NAMALWA (cell line): ENCODE measurements at regions not wholly inside any gene's neighbourhood (a gene's known extent, or its start where the extent isn't known, plus 50 kb on each side); places are given as distances from the start of the nearest gene placed in this dataset.

ENCODE experiments used
- DNase-seq: peaks from one replicate; pipeline ENCODE4 v3.0.0-alpha.2; 2015; ENCODE audit warnings: low spot score

DNA sequence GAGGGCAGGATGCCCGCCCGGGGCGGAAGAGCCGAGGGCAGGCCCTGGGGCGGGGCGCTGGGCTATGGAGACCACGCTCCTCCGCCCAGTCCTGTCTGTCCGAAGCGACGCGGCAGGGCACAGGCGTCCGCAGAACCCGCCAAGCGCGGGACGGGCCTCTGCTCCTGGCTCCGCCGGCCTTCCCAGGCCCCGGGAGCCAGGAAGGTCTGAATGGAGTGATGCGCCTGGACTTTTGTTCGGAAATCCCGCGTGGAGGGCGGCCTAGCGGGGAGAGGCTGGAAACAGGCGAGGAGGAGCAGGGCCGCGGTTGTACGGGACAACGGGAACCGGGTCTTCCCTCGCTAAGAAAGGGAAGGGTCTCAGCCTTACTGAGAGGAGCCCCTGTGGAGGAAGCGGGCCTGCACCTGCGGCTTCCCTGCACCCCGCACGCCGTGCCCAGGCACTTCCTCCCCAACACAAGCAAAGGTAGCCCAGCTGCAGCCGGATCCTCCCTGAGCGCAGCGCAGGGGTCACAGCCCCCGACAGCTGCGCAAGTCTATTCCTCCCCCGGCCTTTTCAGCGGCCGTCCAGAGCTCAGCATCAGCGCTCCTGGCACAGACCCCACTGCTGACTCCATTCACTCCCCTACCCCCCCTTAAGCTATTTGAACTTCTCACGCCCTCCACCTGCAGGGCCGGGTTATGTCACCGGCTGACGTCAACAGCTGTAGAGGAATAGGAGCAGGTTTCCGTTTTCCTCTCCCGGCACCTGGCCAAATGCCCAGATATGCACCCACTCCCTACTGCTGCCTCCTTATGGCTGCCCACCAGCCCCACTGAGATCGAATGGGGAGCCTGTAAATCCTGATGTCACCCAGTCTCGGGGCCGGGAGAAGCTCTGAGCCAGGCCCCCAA is 143.2 kb upstream of the RET start:
- no peak for DNase-seq

DNA sequence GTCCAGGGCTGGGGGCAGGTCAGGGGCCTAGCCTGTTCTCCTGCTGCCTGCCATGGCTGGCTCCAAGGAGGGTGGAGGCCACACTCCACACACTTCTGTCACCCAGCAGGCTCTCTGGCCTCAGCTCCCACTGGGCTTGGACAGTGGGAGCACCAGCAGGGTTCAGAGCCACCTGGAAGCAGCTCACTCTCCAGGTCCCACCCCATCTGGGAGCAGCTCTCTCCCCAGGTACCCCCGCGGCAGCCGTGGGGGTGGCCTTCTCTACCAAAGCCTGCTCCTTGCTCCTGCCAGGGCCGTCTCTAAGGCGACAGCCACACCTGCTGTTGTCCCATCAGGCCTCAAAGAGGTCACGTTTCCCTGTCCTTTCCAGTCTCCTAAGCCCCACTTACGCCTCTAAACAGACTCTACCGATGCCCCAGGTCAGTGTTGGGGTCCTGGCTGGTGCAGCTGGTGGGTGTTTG is 142.5 kb upstream of the RET start:
- DNase-seq = no peak

DNA sequence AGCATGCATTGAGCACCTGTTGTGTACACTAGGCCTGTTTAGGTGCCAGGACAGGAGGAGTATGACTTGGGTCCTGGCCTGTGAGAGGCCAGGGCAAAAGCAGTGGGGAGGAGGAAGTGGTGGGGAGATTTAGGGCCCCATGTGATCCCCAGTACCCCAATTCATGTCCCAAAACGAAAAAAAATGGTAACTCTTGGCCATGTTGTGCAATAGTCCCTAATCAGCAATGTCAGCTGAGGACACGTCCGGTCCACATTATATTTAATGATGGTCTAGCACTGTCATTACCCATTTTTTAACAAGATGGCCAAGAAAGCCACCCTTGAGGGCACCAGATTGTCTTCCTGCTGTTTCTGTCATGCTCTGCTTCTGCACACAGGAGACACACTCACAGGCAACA is 142.0 kb upstream of the RET start:
- no peak for DNase-seq

DNA sequence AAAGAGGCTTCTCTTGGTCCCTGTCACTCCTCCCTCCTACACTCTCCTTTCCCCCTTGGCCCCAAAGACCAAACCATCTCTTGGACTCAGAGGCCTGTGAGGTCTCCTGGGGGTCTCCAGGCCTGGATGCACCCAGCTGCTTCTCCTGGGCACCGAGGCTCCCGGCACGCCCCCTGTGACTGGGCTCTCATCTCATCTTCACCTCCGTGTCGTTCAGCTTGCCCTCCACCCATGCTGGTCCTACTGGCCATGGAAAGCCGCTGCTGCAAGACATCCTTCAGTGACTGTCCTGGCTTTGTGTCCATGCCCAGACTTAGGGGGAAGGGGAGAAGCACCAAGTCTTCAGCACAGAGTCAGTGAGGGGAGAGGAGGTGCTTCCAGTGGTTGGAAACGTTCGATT is 141.4 kb upstream of the RET start:
- DNase-seq = no peak

DNA sequence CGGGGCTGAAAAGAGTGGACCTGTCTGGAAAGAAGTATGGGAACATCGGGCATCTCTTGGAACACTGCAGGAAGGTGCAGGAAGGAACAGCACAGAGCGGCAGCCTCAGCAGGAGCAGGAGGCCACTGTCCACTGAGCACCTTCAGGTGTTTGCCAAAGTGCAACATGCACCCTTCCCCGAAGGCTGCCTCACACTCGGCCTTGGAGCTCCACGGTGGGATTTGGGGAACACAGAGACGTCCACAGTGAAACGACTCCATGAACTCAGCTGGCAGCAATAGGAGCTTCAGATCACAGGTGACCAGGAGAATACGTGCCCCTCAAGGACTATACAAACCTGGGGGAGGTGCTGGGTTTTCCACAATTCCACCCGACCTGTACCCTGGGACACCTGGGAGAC is 140.3 kb upstream of the RET start:
- DNase-seq = no peak

DNA sequence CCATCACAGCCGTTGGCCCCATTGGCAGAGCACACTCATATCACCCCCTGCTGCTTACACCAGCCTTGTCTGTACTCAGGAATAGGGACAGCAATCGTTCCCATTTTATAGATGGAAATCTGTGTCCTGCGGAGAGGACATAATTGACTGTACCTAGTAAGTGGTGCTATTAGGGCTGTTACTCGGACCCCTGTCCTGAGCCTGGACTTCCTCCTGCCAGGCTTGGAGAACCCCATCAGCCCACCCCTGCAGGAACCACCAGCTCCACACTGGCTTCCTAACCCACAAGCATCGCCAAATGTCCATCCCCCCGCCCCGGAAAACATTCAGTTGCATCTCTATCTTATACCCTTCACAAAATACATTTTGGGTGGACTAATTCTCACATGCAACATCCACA is 139.8 kb upstream of the RET start:
- no peak for DNase-seq

DNA sequence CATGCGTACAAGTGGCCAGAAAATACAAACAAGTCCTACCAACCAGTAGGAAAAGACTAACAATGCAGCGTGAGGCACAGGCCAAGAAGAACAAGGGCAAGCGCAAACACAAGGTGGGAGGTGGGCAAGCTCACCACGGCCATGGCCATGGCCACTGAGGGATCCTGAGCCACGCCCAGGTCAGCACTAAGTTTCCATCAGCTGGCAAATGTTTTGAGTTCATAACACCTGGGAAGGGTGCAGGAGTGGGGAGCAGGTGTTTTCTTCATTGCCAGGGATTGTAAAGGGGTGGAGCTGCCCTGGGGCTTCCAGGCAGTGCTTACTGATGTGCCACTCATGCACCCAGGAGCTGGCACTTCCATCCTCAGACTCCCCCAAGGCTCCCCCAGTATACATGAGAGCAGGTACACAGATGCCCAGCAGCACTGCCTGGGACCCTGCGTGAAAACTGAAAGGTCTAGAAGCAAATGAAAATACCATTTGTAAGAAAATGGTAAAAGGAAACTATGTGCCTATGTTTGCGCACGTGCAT is 139.2 kb upstream of the RET start:
- no peak for DNase-seq

DNA sequence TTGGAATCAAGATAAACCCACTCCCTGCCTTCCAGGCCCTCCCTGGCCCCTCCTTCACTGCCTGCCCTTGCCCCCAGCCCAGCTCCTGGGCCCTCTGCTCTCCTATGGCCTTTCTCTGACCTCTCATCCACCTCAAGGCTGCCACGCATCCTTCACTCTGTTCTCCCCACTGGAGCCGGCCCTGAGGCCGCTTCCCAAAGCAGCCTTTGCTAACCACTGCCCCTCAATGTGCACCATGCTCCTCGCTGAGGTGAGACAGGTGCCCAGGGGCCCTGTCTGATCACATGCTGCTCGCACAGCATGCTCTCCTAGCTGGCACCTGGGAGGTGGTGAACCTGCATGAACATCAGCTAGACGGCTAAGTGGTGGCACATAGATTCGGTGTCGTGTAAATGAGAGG is 138.5 kb upstream of the RET start:
- no peak for DNase-seq

DNA sequence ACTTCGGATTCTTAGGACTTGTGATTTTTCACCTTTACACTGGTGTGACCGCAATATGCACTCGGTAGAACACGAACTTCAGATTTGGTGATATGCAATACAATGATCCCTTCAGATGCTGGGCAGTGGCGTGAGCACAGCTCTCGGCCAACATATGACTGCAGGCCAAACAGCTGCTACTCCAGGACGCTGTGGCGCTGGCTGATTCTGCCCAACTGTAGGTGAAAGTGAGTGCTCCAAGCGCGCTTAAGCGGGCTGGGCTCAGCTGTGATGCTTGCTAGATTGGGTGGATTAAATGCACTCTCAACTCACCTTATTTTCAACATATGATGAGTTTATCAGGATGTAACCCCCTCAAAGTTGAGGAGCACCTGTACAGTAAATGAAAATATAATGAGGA is 137.6 kb upstream of the RET start:
- no peak for DNase-seq

DNA sequence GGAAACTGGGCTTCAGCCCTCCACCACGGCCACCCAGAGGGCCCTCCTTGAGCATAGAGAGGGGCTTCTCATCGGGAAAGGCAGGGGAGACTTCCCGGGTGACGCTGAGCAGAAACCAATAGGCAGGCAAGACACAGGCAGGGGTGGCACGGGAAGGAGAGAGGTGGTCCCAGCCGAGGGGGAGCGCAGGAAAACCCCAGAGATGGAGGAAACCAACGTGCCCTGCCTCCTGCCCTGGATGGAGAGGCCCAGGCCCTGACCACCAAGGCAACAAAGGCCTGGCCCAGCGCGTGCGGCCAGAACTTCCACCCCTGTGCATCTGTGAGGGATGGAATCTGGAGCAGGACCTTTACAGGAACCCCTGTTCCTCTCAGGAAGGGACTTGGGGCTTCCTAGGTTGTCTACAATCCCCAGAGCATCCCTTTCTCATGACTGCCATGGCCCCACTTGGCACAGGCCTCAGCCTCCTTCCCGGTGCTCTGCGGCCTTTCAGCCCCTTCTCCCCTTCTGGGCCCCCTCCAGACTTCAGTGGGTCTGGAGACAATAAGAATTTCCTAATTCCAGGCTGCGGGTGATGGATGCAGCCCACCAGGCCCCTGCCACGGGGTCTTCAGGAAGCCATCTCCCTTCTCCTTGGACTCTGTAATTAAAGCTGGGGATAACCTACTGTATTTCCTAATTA is 137.0 kb upstream of the RET start:
- DNase-seq = no peak

DNA sequence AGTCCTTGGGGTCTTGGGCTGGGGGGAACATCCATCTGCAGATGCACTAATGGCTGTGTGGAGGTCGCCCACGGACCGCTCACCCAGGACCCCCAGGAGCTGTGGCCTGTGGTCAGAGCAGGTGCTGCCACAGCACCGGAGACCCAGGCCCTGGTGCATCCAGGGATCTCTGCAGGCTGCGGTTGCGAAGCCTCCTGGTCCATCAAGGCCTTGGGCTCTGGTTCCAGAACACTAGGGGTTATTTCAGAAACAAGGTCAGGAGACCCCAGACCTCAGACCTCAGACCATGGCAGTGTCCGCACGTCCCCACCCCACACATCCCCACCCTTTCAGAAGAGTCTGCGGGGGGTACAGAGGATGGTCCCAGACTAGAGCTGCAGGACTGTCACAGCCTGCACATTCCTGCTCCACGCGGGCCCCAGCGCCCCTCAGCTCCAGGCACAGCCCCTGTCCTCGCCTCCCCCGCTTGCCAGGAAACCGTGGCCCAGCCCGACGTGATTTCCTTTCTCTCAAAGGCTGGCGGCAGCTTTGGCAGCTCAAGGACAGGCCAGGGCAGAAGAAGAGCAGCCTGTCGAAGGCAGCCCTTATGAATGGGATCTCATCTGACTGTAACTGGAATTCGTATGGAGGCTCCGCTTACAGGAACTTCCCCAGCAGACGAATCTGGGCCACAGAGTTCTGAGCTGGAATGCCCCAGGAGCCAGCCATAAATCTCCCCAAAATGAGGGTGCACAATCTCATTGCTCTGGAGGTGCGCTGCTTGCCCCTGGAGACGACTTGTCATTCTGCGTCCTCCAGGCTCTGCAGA is 136.2 kb upstream of the RET start:
- DNase-seq = no peak

DNA sequence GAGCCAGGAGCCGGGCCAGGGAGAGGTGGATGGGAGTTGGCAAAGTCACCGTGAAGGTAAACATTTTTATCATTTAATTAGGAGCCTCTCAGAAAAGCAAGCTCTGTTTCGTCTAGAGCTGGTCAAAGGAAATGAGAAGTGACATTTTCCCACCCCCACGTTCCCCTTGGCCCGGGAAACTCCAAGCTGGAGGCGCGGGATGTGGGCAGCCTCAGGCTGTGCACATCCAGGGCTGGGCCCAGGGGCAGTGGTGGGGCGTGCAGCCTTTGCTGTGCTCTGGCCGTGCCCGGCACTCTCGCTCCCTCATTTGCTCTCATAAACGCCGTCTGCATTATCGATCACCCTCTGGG is 135.6 kb upstream of the RET start:
- no peak for DNase-seq

DNA sequence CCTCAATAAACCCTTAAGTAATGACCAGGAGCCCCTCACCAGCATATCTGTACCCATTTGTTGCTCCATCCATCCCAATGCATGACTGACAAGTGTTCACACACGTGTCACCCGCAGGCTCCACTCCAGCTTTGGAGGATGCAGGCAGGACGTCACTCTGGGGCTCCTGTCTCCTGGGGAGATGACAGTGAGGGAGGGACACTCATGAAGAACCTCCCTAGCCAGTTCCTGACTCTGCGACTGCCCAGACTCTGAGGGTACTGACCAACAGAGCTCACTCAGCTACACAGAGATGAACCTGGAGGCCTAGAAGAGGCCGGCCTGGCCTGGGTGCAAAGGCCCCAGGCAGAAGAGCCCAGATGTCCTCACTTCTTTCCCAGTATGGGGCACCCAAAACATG is 135.1 kb upstream of the RET start:
- DNase-seq = no peak

DNA sequence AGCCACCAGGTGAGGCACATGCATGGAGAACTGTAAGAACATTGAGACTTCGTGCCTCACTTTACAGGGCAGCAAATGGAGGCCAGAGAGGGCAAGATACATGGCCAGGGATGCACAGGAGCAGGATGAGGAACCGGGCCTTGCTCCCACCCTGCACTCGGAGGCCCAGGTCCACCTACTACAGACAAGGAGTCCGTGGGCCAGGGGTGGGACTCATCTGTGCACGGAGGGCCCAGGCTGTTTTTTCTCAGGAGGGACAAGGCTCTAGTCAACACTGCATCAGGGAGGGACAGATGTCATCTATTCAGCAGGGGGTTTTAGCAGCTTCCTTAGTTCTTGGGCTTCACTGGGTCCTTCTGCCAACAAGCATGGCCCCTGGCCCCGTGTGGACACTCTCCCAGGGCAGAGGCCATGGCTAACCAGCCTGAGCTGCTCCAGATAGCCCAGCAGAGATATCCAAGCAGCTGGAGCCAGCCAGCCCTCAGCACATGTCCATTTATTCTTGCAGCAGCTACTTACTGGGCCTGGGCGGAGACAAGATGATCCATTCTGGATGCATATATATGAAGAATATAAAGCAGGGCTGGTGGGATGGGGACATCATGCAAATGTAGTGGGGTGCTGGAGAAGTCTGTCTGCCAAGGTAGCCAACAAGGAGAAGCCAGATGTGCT is 134.5 kb upstream of the RET start:
- DNase-seq = no peak

DNA sequence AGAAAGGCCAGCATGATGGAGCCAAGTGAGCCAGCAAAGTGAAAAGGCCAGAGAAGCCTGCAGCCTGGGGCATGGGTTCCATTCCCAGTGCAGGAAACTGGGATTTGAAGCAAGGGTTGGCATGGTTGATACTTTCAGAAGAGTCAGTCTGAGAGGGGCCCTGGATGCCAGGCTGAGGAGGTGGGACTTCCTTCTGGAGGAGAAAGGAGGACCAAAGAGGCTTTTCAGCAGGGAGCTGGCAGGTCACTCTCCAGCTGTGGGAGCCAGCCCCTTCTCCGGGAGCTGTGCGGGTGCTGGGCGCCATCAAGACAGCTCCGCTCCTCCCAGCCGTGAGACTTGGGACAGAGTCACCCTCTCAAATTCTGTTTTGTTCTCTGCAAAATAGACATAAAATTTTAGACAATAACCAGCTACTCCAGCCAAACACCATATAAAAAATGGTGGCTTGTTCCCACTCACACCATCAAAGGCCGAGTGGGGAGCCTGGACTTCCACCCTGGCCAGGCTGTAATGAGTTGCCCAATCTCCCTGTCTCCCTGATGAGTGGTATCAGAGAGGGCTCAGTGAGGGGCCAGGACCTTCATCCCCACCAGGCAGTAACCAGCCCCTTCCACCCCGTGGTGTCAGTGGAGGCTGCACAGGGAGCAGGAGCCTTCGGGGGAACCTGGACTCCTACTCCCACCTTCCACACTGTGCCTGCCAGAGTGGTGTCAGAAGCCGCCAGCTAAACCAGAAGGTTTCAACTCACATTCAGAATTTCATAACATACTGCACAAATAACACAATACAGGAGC is 133.6 kb upstream of the RET start:
- no peak for DNase-seq

DNA sequence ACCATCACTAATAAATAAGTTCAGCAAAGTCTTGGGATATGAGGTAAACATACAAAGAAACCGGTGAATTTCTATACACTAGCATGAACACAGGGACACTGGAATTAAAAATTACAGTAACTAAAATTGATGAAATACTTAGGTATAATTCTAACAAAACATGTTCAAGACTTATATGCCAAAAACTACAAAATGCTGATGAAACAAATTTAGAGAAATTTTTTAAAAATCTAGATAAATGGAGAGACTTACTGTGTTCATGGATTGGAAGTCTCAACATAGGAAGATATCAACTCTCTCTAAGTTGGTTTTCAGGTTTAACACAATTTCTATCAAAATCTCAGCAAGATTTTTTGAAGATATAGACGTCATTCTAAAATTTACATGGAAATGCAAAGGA is 128.8 kb upstream of the RET start:
- DNase-seq = no peak

DNA sequence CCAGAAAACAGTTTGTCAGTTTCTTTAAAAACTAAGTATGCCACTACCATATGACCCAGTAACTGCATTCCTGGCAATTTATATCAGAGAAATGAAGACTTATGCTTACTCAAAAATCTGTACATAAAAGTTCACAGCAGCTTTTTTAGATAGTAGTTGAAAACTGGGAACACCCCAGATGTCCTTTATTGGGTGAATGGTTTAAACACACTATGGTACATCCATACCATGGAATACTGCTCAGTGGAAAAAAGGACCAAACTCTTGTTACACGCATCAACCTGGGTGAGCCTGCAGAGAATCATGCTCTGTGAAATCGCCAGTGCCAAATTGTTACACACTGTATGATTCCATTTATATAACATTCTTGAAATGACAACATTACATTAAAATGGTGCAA is 127.6 kb upstream of the RET start:
- DNase-seq = no peak

DNA sequence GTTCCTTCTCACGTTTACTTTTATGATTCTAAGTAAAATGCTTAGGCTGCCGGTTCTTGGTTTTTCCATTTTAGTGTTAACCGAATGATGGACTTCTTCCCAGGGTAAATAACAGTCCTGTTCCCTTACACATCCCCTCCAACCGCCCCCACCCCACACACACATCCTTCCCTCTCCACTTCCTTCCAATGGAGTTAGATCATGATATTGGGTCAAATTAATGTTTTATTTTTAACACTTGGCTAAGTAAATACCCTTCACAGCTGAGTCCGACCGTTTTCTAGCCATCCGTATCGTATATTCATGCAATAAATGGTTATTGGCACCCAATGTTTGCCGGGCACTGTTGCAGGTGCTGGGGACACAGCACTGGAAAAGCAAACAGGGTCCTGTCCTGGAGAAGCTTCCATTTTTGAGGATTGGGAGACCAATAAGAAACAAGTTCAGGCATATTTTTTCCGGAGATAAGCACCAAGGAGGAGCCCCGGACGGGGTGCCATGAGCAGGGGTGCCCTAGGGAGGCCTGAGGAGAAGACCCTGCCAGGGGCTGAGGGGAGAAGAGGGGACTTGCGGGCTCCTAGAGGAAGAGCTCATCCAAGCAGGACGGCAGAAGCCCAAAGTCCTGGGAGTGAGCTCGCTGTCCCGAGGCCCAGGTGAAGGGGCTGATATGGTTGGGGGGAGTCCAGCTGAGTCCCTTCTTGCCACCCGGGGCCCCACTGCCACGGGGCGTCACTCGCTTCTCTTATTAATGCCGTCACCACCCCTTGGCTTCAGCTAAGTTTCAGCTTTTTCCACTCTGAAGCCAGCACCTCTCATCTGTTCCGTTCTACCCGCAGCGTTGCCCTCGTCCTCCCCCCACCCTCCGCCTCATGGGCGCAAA is 126.0 kb upstream of the RET start:
- DNase-seq = no peak

DNA sequence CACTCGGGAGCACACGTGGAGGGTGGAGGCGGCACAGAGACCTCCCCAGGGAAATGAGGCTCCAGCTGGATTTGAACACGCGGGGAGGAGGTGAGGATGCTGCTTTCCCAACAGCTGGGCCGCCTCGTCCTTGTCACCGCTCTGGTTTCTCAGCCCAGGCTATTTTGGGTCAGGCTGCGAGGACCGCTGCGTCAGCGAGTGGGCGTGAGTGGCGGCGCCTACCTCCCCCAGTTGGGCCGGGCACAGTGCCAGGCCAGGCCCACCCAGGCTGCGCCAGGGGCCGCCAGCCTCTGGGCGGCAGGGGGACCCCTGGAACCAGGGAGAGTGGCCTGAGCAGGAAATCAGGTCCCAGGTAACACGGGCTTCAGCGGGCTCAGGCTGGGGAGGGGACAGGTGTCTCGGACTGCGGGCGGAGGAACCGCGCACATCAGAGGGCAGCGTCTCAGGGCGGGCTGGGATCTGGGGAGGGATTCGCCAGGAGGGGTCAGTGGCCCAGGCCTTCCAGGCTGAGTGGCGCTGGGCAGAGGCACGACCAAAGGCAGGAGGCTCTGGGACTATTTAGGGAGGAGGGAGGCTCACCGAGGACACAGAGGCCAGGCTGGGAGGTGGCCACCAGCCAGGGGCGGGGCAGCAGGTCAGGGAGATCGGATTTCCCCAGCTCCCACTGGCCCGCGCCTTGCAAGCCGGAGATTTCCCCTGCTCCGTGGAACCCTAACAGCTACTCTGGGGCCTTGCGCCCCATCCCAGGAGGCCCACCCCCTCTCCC is 125.2 kb upstream of the RET start:
- DNase-seq = no peak
